ENCODE measurements at regions not wholly inside any gene's neighbourhood (a gene's known extent, or its start where the extent isn't known, plus 50 kb on each side); places are given as distances from the start of the nearest gene placed in this dataset.
"Not testable (repeated sequence)": the region's sequence is repeated elsewhere in the genome, so short reads cannot be mapped to it uniquely, and the experiment has no call there.

DNA sequence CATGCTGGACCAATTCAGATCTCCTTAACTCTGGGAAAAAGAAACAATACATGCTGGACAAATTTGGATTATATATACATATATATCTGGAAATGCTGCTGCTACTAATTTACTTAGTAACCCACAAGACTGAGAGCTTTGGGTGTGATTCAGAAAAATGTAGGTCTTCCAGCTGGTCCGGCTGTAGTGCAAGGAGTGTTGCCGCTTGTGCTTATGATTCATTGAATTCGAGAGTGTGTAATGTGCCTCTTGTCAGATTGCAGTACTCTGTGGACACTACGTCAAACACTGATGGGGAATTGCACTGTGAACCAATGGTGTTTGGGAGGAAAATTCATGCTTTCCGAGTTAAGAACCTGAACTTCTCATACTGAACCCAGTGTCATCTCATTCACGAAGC is 1155.5 kb downstream of the EPHA7 start:
- TF ChIP-seq, protein P1, sequence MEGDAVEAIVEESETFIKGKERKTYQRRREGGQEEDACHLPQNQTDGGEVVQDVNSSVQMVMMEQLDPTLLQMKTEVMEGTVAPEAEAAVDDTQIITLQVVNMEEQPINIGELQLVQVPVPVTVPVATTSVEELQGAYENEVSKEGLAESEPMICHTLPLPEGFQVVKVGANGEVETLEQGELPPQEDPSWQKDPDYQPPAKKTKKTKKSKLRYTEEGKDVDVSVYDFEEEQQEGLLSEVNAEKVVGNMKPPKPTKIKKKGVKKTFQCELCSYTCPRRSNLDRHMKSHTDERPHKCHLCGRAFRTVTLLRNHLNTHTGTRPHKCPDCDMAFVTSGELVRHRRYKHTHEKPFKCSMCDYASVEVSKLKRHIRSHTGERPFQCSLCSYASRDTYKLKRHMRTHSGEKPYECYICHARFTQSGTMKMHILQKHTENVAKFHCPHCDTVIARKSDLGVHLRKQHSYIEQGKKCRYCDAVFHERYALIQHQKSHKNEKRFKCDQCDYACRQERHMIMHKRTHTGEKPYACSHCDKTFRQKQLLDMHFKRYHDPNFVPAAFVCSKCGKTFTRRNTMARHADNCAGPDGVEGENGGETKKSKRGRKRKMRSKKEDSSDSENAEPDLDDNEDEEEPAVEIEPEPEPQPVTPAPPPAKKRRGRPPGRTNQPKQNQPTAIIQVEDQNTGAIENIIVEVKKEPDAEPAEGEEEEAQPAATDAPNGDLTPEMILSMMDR (conservative IDR thresholded peaks at IDR 0.05; ENCODE audit: low read depth) = no peak

GRCh38 chr6:92259171-92259570 is 1160.2 kb downstream of the EPHA7 start:
- no peak for DNase-seq (ENCODE audit: low spot score)
- H3K27ac ChIP-seq = no peak overlapping the region
- ChIA-PET POLR2A (ENCODE audit: low non-redundant PET) (no interaction called here), CTCF (no interaction called here)
- TF ChIP-seq, protein P1 (conservative IDR thresholded peaks at IDR 0.05; ENCODE audit: low read depth) = no peak

More for the DNA sequence above, 1155.5 kb downstream of the EPHA7 start:
- no peak overlapping the region for H3K27ac ChIP-seq
- ChIA-PET CTCF (no interaction called here), POLR2A (ENCODE audit: low non-redundant PET) (no interaction called here)
- no peak for DNase-seq (ENCODE audit: low spot score)

- POLR2A ChIA-PET (ENCODE audit: low non-redundant PET) = no interaction called here
- CTCF ChIA-PET = no interaction called here
- no peak for DNase-seq (ENCODE audit: low spot score)
Measured at GRCh38 chr6:92243315-92243714, 1176.0 kb downstream of the EPHA7 start.

DNA sequence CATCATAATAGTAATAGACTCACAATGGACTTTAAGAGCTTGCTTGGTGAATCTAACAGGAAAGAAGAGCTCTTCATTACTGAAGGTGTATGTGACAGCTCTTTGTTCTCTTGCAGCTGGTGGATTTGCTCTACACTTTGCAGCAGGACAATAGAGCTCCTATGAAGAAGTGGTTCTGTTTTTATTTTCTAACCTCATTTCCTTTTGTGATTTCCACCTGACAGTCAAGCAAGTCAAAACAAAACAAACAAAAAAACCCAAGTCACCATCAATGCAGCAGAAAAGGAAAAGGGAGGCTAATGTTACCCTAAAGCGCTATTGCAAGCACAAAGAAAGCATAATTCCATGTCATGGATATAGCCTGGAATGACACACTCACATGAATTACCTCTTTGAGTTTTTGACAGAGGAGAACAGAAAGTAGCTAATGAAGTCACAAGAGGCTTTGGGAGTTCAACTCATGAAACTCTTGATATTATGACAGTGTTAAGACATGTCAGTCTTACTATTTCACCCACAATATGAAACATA is 1188.1 kb downstream of the EPHA7 start:
- CTCF ChIA-PET = no interaction called here
- POLR2A ChIA-PET (ENCODE audit: low non-redundant PET) = no interaction called here
- DNase-seq (ENCODE audit: low spot score) = no peak
- TF ChIP-seq, protein P1 (conservative IDR thresholded peaks at IDR 0.05; ENCODE audit: low read depth) = no peak
- H3K27ac ChIP-seq = no peak overlapping the region

More at GRCh38 chr6:92243315-92243714, 1176.0 kb downstream of the EPHA7 start:
- TF ChIP-seq, protein P1 (conservative IDR thresholded peaks at IDR 0.05; ENCODE audit: low read depth) = no peak
- H3K27ac ChIP-seq = no peak overlapping the region

DNA sequence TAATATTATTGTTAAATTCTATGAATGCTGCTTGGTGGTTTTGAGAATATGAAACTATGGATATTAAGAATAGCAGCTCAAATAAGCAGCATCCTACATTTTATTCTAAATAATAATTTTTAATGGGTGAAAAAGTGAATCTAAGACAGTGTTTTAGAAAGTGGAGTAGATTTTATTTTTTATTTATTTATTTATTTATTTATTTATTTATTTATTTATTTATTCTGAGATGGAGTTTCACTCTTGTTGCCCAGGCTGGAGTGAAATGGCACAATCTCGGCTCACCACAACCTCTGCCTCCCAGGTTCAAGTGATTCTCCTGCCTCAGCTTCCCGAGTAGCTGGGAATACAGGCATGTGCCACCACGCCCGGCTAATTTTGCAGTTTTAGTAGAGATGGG is 1199.4 kb downstream of the EPHA7 start:
- H3K27ac ChIP-seq; CTCF ChIA-PET; DNase-seq (ENCODE audit: low spot score); POLR2A ChIA-PET (ENCODE audit: low non-redundant PET): not testable (repeated sequence)

GRCh38 chr6:92216717-92217116 is 1202.6 kb downstream of the EPHA7 start:
- no peak for DNase-seq (ENCODE audit: low spot score)
- ChIA-PET CTCF (no interaction called here), POLR2A (ENCODE audit: low non-redundant PET) (no interaction called here)
- TF ChIP-seq, protein P1 (conservative IDR thresholded peaks at IDR 0.05; ENCODE audit: low read depth) = no peak
- no peak overlapping the region for H3K27ac ChIP-seq

DNA sequence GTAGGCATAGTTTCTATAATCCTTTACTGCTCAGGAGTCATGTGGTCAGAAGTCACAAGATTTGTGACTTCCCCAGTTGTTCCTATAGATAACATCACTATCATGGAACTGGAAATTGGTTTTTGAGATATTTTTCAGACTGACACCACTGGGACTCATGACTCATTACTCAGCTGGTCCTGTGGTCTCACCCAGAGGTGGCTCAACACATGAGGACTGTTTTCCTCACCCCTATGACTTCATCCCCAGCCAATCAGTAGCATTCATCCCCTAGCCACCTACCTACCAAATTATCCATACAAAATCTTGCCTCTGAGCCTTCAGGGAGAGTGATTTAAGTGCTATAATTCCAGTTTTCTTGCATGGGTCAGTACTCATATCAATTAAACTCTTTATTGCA is 1217.7 kb downstream of the EPHA7 start:
- no peak overlapping the region for H3K27ac ChIP-seq
- CTCF ChIA-PET = interaction anchor here (0.6 kb wide), 1 partner anchor 11 kb away, joined by 3 read pairs; no protein-coding TSS in a partner anchor
- DNase-seq (ENCODE audit: low spot score) = peak; percentile 23
- POLR2A ChIA-PET (ENCODE audit: low non-redundant PET) = no interaction called here
- TF ChIP-seq, protein P1 (conservative IDR thresholded peaks at IDR 0.05; ENCODE audit: low read depth) = no peak
